Heart left ventricle (tissue), 16 donors: ENCODE measurements at regions not wholly inside any gene's neighbourhood (a gene's known extent, or its start where the extent isn't known, plus 50 kb on each side); places are given as distances from the start of the nearest gene placed in this dataset.
"Not testable (repeated sequence)": the region's sequence is repeated elsewhere in the genome, so short reads cannot be mapped to it uniquely, and the experiment has no call there.

Source experiments
- ATAC-seq, 4 donors: fragments of 200-7000 bp; cut with Tn5 transposase; one replicate each; pipeline ENCODE4 v1.9.1; 2020 to 2022; ENCODE audit warnings: moderate library complexity in 4 of 4, mild to moderate bottlenecking in 3 of 4, moderate number of reproducible peaks in 1 of 4
- DNase-seq, 5 donors: peaks; one replicate each; pipeline ENCODE4 v3.0.0-alpha.2; 2020
- H3K27ac ChIP-seq, 12 donors: fragments of 200-600 bp; sonication (generic) in 4 of 12; one replicate each; pipeline versions ENCODE4 v1.5.0 to v1.8.0; 2016 to 2022; ENCODE audit warnings: mild to moderate bottlenecking in 2 of 12
- H3K27me3 ChIP-seq, 9 donors: fragments of 200-600 bp; sonication (generic) in 2 of 9; one replicate each; pipeline versions ENCODE4 v1.5.1 to v1.8.0; 2016 to 2022; ENCODE audit warnings: mild to moderate bottlenecking in 3 of 9
- H3K36me3 ChIP-seq, 9 donors: fragments of 200-600 bp; sonication (generic) in 2 of 9; one replicate each; pipeline versions ENCODE4 v1.5.0 to v1.8.0; 2018 to 2022; ENCODE audit warnings: mild to moderate bottlenecking in 2 of 9
- H3K4me1 ChIP-seq, 12 donors: fragments of 200-600 bp; sonication (generic) in 4 of 12; one replicate each; pipeline versions ENCODE4 v1.5.0 to v1.8.0; 2016 to 2022; ENCODE audit warnings: mild to moderate bottlenecking in 3 of 12
- H3K4me3 ChIP-seq, 12 donors: fragments of 200-600 bp; sonication (generic) in 4 of 12; one replicate each; pipeline versions ENCODE4 v1.5.0 to v1.8.0; 2017 to 2022; ENCODE audit warnings: mild to moderate bottlenecking in 9 of 12, moderate library complexity in 4 of 12
- H3K9me3 ChIP-seq, 12 donors: fragments of 200-600 bp; sonication (generic) in 4 of 12; one replicate each; pipeline versions ENCODE4 v1.5.0 to v1.8.0; 2016 to 2022; ENCODE audit warnings: mild to moderate bottlenecking in 1 of 12
- POLR2A ChIP-seq, 2 donors: fragments of 450-650 bp; IDR thresholded peaks; one replicate each; pipeline ENCODE4 v1.6.1; 2017; ENCODE audit warnings: antibody characterized with exemption in 2 of 2, mild to moderate bottlenecking in 2 of 2, moderate library complexity in 2 of 2
- WGBS, 4 donors: extraction: QIAGEN DNeasy Blood & Tissue Kit in 2 of 4; methylation state at CpG; one replicate each; pipeline versions ENCODE4 v1.1.5 to v1.1.7; 2013 to 2018; 5-methylcytosine and 5-hydroxymethylcytosine counted together
- intact Hi-C, 10 donors: fragments of 100-400 bp; cut with DNase I; formaldehyde crosslinking; loops; one replicate each; pipeline versions ENCODE4 v1.11.1 to v1.14.2; 2022
- TF ChIP-seq, protein P1 (sequence below), 12 donors: fragments of 200-600 bp; sonication (generic) in 4 of 12; IDR thresholded peaks; one replicate each; pipeline versions ENCODE4 v1.5.0 to v1.8.0; 2018 to 2022; ENCODE audit warnings: antibody characterized with exemption in 12 of 12, mild to moderate bottlenecking in 5 of 12
- donor health status: ischemic (EF 13 %, LVEDD 7.1; RV severe dilation, severe dysfunction).
- donor health status: healthy with polysubstance abuse.
- donor health status: DM: no; HTN: yes; CAD: no.
- donor health status: DM: no; HTN: no; CAD: no.
- donor health status: ischemic (EF 25% LVEDD 6.9; RV normal size, moderate dysfunction).
- donor health status: ischemic (EF 25% LVEDD 5.7; RV mildly dilated, moderate dysfunction).
- donor health status: healthy.
- donor health status: DM: yes; HTN: yes; CAD: no.
- donor health status: ischemic (EF 35%, LVEDD 5.7; RV mildly dilated, moderate dysfunction).
- donor health status: nonischemic (EF 11% LVEDD 7.7; RV severe dilation, severe dysfunction).
- donor health status: DM: yes; HTN: yes; CAD: no.
- donor health status: PGD.
- donor health status: ischemic (EF 29% LVEDD 5.4; RV normal size, mild dysfunction).
- donor health status: nonischemic (EF 23%, LVEDD 6.1; RV moderate dilation, normal function).

DNA sequence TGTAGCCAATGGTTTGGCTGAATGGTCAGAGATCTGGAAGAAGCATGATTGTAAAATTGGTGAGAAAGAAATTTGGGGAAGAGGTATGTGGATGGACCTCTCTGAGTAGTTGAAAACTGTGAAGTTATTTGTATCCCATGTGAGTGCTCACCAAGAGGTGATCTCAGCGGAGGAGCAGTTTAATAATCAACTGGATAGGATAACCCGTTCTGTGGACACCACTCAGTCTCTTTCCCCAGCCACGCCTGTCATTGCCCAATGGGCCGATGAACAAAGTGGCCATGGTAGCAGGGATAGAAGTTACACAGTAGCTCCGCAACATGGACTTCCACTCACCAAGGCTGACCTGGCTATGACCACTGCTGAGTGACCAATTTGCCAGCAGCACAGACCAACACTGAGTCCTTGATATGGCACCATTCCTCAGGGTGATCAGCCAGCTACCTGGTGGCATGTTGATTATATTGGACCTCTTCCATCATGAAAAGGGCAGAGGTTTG is 257.4 kb upstream of the ATXN7L3B start:
- intact Hi-C loops: no loop called here
- H3K9me3 ChIP-seq: peaks cover 0 to 24% (median 13%) of the 10 kb centered on the region in 12 donors

DNA sequence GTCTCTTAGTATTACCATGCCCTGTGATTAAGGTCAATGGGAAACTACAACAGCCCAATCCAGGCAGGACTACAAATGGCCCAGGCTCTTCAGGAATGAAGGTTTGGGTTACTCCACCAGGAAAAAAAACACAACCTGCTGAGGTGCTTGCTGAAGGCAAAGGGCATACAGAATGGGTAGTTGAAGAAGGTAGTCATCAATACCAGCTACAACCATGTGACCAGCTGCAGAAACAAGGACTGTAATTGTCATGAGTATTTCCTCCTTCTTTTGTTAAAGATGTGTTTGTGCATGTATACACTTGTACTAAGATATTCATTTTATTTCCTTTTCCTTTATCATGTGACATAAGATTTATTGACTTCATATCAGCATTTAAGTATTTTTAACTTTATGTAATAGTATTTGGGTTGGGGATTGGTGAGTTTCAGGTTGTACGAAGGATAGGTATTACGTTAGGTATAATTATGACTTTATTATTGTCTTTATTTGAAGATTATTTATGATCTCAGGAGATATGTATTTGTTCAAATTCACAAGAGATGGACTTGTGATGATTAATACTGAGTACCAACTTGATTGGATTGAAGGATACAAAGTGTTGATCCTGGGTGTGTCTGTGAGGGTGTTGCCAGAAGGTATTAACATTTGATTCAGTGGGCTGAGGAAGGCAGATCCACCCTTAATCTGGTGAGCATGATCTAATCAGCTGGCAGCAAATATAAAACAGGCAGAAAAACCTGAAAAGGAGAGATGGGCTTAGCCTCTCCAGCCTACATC is 256.0 kb upstream of the ATXN7L3B start:
- intact Hi-C loops, H3K36me3 ChIP-seq, DNase-seq, H3K27me3 ChIP-seq, ATAC-seq, H3K4me1 ChIP-seq, H3K4me3 ChIP-seq, H3K27ac ChIP-seq: not testable (repeated sequence)
- peaks cover 0 to 20% (median 12%) of the 10 kb centered on the region in 12 donors for H3K9me3 ChIP-seq
- WGBS, 4 donors: 92 to 96% (median 93%) methylated on average over 2 of the region's 2 CpGs

More for the DNA sequence above, 257.4 kb upstream of the ATXN7L3B start:
- H3K4me1 ChIP-seq: no peaks in the 10 kb centered on the region
- TF ChIP-seq, protein P1, sequence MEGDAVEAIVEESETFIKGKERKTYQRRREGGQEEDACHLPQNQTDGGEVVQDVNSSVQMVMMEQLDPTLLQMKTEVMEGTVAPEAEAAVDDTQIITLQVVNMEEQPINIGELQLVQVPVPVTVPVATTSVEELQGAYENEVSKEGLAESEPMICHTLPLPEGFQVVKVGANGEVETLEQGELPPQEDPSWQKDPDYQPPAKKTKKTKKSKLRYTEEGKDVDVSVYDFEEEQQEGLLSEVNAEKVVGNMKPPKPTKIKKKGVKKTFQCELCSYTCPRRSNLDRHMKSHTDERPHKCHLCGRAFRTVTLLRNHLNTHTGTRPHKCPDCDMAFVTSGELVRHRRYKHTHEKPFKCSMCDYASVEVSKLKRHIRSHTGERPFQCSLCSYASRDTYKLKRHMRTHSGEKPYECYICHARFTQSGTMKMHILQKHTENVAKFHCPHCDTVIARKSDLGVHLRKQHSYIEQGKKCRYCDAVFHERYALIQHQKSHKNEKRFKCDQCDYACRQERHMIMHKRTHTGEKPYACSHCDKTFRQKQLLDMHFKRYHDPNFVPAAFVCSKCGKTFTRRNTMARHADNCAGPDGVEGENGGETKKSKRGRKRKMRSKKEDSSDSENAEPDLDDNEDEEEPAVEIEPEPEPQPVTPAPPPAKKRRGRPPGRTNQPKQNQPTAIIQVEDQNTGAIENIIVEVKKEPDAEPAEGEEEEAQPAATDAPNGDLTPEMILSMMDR (IDR thresholded peaks at IDR 0.05): no peak
- no peak for TF ChIP-seq POLR2A (IDR thresholded peaks at IDR 0.05)
- no peak overlapping the region for H3K4me3 ChIP-seq
- no peaks in the 10 kb centered on the region for H3K27me3 ChIP-seq
- DNase-seq: no peak
- ATAC-seq: no peak
- 89 to 96% (median 95%) methylated on average over 5 of the region's 5 CpGs for WGBS, 4 donors
- H3K36me3 ChIP-seq: no peaks in the 10 kb centered on the region
- H3K27ac ChIP-seq: no peak overlapping the region

DNA sequence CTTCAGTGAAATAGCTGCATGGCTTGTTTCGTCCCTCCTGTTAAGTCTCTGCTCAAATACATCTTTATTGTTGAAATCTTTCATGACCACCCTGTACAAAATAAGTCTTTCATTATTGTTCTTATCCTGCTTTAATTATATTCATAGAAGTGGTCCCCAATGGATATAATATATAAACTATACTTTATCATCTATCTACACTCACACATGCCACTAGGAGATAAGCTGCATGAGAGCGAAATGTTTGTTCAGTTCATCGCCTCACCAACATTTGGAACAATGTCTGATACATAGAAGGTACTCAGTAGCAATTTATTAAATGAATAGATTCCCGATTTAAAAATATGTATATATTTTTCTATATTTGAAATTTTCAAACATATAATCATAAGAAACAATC is 254.0 kb upstream of the ATXN7L3B start:
- ATAC-seq (no peak), DNase-seq (no peak)
- no peaks in the 10 kb centered on the region for H3K36me3 ChIP-seq
- intact Hi-C loops: no loop called here
- H3K9me3 ChIP-seq: no peaks in the 10 kb centered on the region
- H3K27me3 ChIP-seq: no peaks in the 10 kb centered on the region
- no peak overlapping the region for H3K27ac ChIP-seq
- no peak for TF ChIP-seq POLR2A (IDR thresholded peaks at IDR 0.05)
- TF ChIP-seq, protein P1 (IDR thresholded peaks at IDR 0.05): no peak
- H3K4me3 ChIP-seq: no peak overlapping the region
- H3K4me1 ChIP-seq: no peaks in the 10 kb centered on the region
- WGBS, 4 donors: 74 to 85% (median 79%) methylated on average over 4 of the region's 4 CpGs

DNA sequence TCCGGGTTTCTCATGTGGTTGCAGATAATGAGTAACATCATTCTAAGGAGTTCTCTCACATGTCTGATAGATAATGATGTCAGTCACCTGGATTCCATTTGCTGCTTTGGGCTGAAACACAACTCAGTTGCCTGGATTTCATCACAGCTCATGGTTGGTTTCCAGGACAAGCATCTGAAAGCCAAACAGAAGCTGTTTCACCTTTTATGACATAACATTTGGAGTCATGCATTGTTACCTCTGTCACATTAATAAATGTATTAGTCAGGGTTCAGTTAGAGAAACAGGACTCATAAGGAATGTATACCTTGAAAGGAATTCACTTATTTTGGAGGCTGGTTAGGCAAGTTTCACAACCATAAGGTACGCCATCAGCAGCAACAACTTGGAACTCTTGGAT is 251.9 kb upstream of the ATXN7L3B start:
- WGBS, 4 donors: 58 to 65% (median 62%) methylated on average over 2 of the region's 2 CpGs
- no peaks in the 10 kb centered on the region for H3K9me3 ChIP-seq
- DNase-seq: no peak
- H3K36me3 ChIP-seq: no peaks in the 10 kb centered on the region
- intact Hi-C loops: no loop called here
- no peak overlapping the region for H3K27ac ChIP-seq
- no peak for TF ChIP-seq POLR2A (IDR thresholded peaks at IDR 0.05)
- TF ChIP-seq, protein P1 (IDR thresholded peaks at IDR 0.05): no peak
- H3K27me3 ChIP-seq: no peaks in the 10 kb centered on the region
- no peaks in the 10 kb centered on the region for H3K4me1 ChIP-seq
- H3K4me3 ChIP-seq: no peak overlapping the region
- ATAC-seq: no peak
